Activated naive CD4-positive, alpha-beta T cell (primary cell): ENCODE measurements at regions not wholly inside any gene's neighbourhood (a gene's known extent, or its start where the extent isn't known, plus 50 kb on each side); places are given as distances from the start of the nearest gene placed in this dataset.
"Not testable (repeated sequence)": the region's sequence is repeated elsewhere in the genome, so short reads cannot be mapped to it uniquely, and the experiment has no call there.

ENCODE experiments used
- DNase-seq, 4 experiments: peaks; one replicate each; lab custom pipeline; 2025; lab: John Stamatoyannopoulos, UW

DNA sequence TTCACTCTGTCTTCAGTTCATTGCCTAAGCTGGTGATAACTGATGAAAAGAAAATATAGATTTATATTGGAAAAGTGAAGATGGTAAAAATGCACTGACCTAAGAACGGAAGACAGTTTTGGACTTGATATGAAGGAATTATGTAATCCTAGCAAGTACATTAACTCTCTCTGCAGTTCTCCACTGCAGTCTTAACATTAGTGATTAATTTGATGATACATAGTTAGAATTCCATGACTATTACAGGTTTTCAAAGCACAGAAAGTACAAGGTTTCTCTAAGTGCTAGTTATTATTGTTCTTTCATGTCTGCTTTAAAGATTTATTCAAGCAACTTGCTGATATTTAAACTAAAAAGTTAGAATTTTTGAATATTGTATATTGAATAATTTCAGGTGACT is 1591.7 kb upstream of the ADGRL3 start:
- DNase-seq = no peak

DNA sequence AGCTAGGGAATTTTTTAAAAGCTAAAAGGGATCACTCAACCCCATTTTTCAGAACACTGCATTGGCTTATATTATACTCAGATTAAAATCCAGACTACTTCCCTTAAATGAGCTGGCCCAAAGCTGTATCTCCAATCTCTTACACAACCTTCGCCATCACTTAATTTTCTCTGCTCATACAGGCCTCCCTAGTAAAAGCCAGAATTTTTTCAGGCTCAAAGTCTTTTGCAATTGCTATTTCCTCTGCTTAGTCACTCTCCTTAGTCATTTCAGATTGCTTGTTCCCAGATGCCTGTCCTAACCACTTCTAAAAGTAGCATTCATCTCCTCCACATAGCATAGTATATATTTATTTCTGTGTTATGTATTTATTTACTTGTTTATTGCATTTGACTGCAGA is 1587.9 kb upstream of the ADGRL3 start:
- DNase-seq = no peak

DNA sequence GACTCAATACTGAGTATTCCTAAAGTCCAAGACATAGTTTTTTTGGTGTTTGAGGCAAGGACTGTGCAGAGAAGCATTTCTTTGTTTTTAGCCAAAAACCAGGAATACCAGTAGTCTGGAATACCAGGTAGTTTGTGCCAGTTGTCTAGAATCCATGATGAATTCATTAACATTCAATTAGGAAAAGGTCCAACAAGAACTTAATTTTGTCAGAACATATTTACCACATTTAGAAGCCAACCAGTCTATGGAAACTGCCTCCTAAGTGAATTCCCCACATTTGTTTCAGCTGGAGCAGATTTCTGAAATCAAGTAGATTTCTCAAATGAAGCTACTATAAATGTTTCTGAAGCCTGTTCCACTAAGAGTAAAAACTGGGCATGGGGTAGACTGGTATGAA is 1584.8 kb upstream of the ADGRL3 start:
- no peak for DNase-seq

DNA sequence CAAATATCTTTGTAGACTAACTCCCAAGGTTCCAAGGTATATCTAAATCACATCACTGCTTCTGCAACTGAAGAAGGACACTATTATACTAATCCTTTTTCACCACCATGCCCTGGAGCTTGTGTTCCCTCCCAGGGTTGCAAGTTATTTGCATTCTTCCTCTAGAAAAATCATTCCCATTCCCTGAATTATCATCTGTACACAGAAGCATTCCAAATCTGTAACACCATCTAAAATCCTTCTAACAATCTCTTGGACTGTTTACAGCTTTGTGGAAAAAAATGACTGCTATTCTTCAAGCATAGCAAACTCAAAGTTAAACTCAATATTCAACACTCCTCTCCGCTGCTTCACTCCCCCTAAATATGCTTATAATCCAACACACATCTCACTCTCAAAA is 1570.8 kb upstream of the ADGRL3 start:
- DNase-seq = no peak

DNA sequence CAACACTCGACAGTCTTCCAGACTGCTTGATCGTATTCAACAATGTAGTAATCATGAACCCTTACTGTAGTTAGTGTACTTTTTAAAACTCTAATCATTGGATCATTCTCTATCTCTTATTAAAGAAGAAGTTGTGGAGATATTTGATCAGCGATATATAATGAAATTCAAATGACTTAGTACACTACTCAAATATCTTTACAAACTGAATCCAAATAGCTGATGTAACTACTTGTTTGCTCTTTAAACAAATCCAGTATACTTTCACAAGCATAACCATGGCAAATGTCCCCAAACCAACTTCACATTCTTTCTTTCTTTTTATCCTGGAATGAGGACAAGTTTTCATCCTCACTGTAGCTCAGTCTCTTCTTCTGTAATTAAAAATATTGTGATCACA is 1569.9 kb upstream of the ADGRL3 start:
- no peak for DNase-seq

DNA sequence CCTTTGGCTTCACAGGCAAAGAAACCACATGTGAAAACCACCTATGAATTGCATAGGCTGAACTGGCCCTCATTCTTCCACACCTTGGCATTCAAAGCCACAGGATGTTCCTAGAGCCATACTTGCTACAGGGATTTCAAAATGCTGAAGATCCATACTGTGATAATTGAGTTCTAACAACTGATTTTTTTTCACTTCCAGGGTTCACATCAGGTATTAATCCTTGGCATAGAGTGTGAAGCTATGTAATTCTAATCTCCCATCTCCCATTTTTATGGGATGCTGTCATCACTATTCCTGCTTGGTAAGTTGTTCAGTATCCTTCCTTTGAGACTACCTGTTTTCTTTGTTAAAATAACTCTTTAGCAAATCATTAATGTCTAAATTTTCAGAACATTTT is 1569.2 kb upstream of the ADGRL3 start:
- DNase-seq = no peak

DNA sequence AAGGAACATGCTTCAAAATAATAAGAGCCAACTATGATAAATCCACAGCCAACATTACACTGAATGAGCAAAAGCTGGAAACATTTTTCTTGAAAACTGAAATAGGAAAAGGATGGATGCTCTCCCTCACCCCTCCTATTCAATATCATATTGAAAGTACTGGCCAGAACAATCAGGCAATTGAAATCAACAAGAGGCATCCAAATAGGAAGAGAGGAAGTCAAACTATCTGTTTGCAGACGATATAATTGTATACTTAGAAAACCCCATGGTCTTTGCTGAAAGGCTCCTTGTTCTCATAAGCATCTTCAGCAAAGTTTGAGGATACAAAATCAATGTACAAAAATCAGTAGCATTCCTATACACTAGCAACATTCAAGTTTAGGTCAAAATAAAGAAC is 1562.5 kb upstream of the ADGRL3 start:
- no peak for DNase-seq

DNA sequence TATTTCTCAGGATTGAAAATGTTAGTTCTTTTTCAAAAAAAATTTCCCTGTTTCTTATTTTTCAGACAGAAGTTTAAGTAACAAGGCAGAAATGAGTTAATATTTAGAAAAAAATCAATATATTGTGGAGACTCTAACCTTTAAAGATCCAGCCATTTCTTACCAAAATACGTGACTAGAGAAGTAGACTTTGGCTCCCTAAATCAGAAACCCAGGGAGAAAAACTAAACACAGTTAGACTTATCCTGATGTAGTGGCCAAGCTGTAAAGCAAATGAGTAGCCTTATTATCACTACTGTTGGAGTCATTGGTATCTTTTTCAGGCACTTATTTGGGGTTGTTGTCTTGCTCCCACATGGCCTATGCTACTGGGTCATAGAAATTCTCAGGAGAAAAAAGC is 1556.4 kb upstream of the ADGRL3 start:
- DNase-seq = no peak

DNA sequence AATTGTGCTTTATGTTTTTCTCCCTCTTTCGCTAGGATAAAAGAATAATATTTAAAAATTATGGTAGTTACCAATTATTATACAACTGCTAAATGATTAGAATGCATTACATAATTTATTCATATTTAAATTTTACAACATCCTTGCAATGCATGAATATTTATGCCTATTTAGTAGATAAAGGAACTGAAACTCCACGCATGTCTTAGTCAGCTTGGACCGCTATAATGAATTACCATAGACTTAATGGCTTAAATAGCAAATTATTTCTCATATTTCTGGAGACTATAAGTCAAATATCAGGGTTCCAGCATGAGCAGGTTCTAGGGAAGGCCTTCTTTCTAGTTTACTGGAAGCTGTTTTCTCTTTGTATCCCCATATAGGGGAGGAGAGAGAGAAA is 1555.4 kb upstream of the ADGRL3 start:
- DNase-seq = no peak

DNA sequence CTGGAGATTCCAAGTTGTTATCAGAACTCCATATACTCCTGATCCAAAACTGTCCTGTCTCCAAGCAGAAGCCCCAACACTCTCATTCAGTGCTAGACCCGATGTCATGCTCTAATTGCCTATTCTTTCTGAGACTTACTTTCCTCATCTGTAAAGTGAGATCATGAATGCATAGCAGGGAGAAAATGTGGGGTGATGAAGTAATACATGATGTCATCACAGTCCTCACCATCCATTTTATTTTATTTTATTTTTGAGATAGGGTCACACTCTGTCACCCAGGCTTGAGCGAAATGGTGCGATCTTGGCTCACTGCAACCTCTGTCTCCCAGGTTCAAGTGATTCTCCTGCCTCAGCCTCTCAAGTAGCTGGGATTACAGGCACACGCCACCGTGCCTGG is 1554.0 kb upstream of the ADGRL3 start:
- no peak for DNase-seq

DNA sequence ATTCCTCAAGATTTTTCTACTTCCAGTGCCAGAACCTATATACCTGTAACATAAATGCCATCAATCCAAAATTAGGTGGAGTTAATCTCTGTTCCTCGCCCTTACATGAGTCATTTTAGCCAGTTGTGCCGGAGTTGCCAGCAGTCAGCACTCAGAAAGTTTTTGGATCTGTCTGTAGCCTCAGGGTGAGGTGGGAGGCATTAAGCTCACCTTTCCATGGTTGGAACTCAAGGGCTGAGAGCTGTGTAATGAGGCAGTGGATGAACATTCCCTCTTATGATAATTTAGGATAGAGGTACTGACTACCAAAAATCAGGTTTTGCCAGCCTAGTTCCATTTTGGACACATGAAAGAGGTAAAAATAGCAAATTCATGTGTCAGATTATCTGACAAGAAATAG is 1553.1 kb upstream of the ADGRL3 start:
- no peak for DNase-seq

DNA sequence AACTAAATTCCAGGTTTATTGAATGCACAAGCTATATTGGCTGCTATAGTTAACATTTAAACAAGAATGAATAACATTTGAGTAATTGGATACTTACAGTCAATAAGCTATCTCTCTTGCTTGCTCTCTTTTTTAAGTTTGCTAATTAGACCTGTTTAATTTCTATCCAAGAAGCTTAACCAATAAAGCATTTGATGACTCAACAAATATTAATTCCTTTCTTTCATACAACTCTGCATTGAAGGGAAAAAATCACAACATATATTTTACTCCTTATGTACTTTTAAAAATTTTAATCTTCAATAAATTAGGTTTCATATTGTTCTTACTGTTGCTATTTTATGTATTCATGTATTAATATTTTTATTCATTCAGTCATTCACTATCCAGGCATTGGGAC is 1552.6 kb upstream of the ADGRL3 start:
- no peak for DNase-seq

DNA sequence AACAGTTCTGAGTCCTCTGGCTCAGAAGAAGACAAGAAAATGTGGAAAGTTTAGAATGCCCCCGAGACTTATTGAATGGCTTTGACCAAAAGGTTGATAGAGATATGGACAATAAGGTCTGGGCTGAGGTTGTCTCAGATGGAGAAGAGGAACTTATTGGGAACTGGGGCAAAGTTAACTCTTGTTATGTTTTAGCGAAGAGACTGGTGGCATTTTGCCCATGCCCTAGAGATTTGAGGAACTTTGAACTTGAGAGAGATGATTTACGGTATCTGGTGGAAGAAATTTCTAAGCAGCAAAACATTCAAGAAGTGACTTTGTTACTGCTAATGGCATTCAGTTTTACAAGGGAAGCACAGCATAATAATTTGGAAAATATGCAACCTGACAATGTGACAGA is 1549.3 kb upstream of the ADGRL3 start:
- no peak for DNase-seq

DNA sequence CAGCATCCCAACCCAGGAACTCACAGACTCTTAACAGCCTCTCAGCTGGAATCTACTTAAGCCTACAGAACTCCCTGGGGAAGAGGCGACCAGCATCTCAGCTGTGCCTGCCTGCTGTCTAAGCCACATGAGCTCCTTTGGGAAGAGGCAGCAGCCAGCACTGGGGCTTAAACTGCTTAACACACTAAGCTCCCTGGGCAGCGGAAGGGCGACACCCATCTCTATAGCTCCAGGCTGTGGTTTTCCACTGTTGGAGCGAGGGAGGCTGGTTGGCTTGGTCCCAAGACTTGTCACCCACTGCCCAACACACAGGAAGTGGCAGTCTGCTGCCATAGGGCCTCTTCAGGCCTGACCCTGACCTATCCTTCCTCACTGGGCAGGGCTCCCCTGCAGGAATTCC is 1544.1 kb upstream of the ADGRL3 start:
- DNase-seq = no peak

DNA sequence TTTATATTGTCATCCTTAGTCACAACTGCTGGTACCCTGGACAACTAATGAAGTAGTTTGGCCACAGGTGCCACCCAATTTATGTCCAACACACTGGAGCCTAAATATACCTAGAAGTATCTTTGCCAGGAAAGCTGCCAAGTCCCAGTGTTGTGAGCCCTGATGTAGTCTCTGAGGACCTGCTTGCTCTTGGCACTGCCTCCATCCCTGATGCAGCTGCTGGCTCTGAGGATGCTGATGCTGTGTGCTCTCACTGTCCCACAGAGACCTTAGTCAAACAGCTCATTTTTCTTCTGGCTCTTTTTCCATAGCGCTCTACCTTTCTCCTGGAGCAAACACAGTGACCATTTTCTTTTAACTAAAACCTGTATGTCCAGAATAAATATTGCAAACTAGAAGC is 1535.4 kb upstream of the ADGRL3 start:
- DNase-seq = no peak

DNA sequence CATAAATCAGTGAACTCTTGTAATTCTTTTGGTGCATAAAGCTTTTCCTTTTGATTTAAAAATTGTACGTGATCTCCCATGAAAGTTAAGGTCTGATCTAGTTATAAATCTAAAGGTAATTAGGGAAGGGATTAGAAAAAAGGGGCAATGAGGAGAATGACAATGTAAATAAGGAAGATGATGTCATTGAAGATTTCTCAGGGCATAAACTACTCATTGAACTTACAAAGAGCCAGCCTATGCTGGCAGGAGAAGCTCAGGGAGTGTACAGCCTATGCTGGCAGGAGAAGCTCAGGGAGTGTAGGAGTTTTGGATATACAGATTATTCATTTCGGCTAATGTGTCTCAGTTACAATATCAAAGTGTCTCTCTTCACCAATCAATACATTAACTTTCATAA is 1533.5 kb upstream of the ADGRL3 start:
- no peak for DNase-seq

DNA sequence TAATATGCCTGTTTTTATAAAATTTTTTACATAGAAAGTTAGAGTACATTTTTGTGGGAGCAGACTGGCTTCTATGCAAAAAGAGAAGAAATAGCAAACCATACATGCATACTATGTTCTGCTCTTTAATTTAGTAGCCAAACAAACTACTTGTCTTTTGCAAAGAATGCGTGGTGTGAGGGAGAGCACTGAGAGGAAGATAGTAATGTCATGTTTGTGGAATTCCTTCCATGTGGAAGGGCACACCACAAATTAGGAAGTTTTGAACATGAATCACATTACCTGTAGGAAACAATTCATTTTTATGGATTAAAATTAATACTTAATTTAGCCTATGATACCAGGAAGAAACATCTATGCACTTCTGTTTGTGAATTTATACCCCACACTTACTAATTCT is 1529.1 kb upstream of the ADGRL3 start:
- no peak for DNase-seq

DNA sequence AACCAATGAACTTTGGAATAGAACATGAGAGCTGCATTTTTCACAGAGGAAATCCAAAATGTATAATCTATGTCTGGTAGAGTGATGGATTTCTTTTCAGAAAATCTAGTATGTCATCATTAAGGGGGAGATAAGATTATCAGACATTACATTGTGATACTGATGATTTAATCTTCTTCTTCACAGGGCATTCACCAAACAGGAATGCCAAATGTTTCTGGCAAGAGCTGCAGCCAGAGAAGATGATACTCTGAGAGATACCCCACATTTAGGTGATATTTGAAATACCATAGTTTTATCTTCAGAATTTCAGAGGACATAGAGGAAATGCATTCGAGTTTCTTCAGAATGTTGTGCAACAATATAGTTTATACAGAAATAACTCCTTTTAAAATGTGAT is 1523.7 kb upstream of the ADGRL3 start:
- no peak for DNase-seq

DNA sequence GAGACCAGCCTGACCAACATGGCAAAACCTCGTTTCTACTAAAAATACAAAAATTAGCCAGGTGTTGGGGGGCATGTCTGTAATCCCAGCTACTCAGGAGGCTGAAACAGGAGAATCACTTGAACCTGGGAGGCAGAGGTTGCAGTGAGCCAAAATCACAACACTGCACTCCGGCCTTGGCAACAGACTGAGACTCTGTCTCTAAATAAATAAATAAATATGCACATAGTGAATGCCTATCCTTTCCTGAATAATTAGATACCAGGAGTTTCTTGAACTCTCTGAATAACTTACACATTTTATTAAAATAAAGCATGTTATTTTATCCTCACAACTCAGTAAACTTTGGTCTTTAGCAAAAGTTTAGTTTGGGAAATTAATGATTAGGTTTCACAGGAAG is 1523.1 kb upstream of the ADGRL3 start:
- DNase-seq = not testable (repeated sequence)

DNA sequence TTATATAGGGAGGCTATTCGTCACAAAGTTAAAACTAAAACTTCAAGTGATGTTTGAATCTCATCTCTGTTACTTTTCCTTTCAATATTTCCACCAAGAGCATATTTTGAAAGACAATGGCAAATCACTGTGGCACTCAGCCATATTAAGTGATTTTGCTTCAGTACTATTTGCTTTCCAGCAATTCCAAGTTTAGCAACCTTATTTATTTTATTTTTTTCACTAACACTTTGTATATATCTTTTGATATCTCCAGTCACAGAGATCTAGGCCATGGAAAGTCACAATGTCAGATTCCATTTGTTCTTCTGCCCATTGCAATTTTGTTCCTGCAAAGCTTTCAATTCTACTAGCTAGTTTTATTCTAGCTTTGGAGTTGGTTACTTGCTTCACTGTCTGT is 1514.5 kb upstream of the ADGRL3 start:
- no peak for DNase-seq

DNA sequence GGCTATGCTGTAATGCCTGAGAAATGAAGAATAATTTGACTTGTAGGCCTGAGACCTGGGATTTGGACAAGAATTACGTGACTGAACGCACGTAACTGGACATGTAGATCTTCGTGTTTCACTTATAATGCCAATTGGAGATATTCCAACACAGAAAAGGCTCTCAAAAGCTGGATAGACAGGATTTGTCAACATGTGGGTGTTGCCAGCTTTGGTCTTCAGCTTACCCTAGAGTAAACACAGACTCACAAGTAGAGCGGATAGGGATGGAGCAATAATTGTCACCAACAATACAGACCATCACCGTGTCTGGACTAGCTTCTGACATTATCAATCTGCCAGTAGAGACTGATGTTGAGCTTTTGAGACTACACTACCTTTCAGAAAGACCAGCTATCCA is 1511.0 kb upstream of the ADGRL3 start:
- DNase-seq = no peak

DNA sequence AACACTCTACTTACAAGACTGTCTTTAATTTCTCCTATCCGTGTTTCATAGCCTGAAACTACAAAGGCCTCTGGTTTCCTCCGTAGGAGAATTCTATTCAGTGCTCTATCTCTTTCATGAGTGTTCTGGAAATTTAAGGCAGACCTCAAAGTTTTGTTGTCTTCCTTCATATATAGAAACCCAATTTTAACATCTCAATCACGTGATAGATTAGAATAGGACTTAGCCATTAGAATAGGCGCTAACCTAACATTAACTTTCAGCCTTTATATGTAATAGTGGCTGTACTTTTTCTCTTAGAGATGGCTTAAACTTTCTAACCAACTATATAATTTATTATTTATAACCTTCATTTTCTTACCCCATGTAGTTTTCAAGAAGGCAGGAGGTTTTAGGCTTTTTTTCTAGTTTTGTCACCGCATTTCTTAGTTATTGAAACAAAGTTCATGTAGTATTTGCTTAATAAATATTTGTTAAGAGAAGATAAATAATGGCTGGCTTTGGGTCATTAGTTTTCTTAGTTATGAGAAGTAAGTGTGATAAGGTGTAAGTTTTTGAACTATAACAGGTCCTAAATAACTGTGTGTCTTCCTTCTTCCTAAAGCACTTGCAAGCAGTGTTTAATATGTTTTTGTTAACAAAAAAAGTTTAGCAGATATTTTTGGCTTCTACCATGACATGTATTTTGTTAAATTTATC is 1504.6 kb upstream of the ADGRL3 start:
- no peak for DNase-seq

DNA sequence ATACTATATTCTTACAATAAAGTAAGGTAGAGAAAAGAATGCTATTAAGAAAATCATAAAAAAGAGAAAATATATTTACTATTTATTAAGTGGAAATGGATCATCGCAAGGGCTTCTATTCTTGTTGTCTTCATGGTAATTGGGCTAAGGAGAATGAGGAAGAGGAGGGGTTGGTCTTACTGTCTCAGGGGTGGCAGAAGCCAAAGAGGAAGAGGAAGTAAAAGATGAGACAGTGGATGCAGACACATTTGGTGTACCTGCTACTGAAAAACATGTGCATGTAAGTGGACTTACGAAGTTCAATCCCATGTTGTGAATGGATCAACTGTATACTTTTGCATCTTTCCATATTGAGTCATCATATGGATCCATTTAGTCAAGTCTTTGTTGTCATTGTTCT is 1502.1 kb upstream of the ADGRL3 start:
- no peak for DNase-seq

DNA sequence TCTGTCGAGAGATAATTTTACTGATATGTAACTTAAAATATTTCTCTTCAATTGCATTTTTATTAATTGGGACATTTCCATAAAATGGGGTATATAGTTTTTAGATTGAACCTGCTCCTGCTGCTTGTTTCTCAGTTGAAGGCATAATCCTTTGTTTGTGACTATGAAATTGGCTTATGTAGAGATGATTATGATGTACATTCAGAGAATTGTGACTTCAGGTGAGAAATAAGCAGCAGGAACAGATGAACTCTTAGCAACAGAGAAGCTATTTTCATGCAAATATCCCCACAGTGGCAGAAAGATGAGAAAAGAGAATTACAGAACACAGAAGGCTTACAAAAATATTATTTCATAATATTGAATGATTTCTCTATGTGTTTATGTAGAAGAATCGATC is 1499.5 kb upstream of the ADGRL3 start:
- no peak for DNase-seq

DNA sequence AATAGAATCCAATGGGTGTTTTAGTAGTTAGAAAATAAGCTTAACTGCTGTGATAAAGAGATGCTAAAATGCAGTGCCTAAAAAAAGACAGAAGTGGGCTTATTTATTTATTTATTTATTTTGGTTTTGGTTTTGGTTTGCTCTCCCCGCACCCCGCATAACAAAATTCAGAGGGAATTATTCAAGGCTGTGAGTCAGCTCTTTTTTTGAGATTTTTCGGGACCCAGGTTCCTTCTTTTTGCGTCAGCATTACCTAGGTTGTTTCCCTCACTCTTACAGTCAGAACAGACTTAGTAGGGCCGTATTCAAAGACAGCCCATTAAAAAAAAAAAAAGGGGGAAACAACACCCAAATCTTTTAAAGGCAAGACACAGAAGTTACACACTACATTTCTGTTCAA is 1495.5 kb upstream of the ADGRL3 start:
- no peak for DNase-seq
